ENCODE measurements at regions not wholly inside any gene's neighbourhood (a gene's known extent, or its start where the extent isn't known, plus 50 kb on each side); places are given as distances from the start of the nearest gene placed in this dataset.

DNA sequence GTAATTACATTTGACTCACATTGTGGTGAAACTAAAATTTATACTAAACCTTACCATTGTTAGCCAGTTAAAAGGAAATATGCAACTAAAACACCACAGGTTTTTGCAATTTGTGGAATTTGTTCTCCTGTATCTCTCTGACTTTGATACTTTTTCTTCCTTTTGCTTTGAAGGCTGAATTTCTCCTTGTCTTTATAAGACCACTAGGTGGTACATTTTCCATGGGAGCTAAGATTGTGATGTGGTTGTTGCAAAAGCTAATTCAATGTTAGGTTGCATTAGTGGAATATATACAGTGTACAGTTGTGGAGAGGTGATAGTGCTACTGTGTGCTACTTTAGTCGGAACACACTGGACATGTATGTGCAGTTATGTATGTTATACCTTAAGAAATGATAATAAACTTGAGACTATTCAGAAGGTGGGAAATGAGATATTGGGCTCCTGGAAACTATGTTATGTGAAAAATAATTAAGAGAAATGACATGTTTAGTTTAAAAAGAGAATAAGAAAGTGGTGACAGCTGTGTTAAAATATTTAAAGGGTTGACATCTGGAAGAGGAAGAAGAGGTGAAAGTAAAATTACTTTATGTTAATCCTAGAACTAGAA, 70.3 kb downstream of the ARL9 start:
- TF ChIP-seq CTCF (conservative IDR thresholded peaks at IDR 0.05; ENCODE audit: low read depth, low read length), result peak; percentile 38
- no peak for TF ChIP-seq EZH2 (IDR thresholded peaks at IDR 0.05; ENCODE audit: borderline replicate concordance, low read depth, low read length, poor library complexity, severe bottlenecking)
